HG02763 (cell line): ENCODE measurements at regions not wholly inside any gene's neighbourhood (a gene's known extent, or its start where the extent isn't known, plus 50 kb on each side); places are given as distances from the start of the nearest gene placed in this dataset.
"Not testable (repeated sequence)": the region's sequence is repeated elsewhere in the genome, so short reads cannot be mapped to it uniquely, and the experiment has no call there.

ENCODE experiments used
- ATAC-seq: cut with Tn5 transposase; IDR thresholded peaks from one replicate; pipeline ENCODE4 v1.9.1; 2021; ENCODE audit warnings: mild to moderate bottlenecking, moderate library complexity; ENCODE audit not compliant: unreplicated experiment

- ATAC-seq: no peak
These were observed 105.7 kb downstream of the LCA5 start for GRCh38 chr6:79431537-79431933.

GRCh38 chr6:79430913-79431536, 106.2 kb downstream of the LCA5 start:
- no peak for ATAC-seq

GRCh38 chr6:79427721-79428120, 109.5 kb downstream of the LCA5 start:
- no peak for ATAC-seq

GRCh38 chr6:79426625-79427278, 110.5 kb downstream of the LCA5 start:
- ATAC-seq: no peak

- no peak for ATAC-seq
These were observed 111.5 kb downstream of the LCA5 start for GRCh38 chr6:79425589-79426311.

GRCh38 chr6:79423216-79423615, 114.0 kb downstream of the LCA5 start:
- no peak for ATAC-seq

GRCh38 chr6:79422666-79423065, 114.6 kb downstream of the LCA5 start:
- ATAC-seq: no peak

GRCh38 chr6:79421707-79422484, 115.3 kb downstream of the LCA5 start:
- peak; percentile 69 for ATAC-seq

GRCh38 chr6:79421001-79421411, 116.2 kb downstream of the LCA5 start:
- ATAC-seq: no peak

- no peak for ATAC-seq
These were observed 117.2 kb downstream of the LCA5 start for GRCh38 chr6:79420054-79420453.

- no peak for ATAC-seq
These were observed 120.3 kb downstream of the LCA5 start for GRCh38 chr6:79416931-79417330.

GRCh38 chr6:79413562-79414002, 123.6 kb downstream of the LCA5 start:
- no peak for ATAC-seq

- ATAC-seq: no peak
These were observed 126.4 kb downstream of the LCA5 start for GRCh38 chr6:79410806-79411205.

GRCh38 chr6:79408256-79408974, 128.8 kb downstream of the LCA5 start:
- no peak for ATAC-seq

GRCh38 chr6:79404677-79405076, 132.6 kb downstream of the LCA5 start:
- ATAC-seq: no peak

GRCh38 chr6:79404261-79404660, 133.0 kb downstream of the LCA5 start:
- ATAC-seq: no peak

GRCh38 chr6:79403563-79403962, 133.7 kb downstream of the LCA5 start:
- no peak for ATAC-seq

GRCh38 chr6:79403086-79403485, 134.1 kb downstream of the LCA5 start:
- no peak for ATAC-seq

- no peak for ATAC-seq
These were observed 137.7 kb downstream of the LCA5 start for GRCh38 chr6:79399499-79399898.

GRCh38 chr6:79398617-79399016, 138.6 kb downstream of the LCA5 start:
- not testable (repeated sequence) for ATAC-seq

GRCh38 chr6:79396625-79397024, 140.6 kb downstream of the LCA5 start:
- no peak for ATAC-seq
